Activated CD4-positive, CD25-positive, alpha-beta regulatory T cell (primary cell): ENCODE measurements at regions not wholly inside any gene's neighbourhood (a gene's known extent, or its start where the extent isn't known, plus 50 kb on each side); places are given as distances from the start of the nearest gene placed in this dataset.

Experiments used
- DNase-seq, 4 experiments: peaks; one replicate each; lab custom pipeline; 2025; lab: John Stamatoyannopoulos, UW

DNA sequence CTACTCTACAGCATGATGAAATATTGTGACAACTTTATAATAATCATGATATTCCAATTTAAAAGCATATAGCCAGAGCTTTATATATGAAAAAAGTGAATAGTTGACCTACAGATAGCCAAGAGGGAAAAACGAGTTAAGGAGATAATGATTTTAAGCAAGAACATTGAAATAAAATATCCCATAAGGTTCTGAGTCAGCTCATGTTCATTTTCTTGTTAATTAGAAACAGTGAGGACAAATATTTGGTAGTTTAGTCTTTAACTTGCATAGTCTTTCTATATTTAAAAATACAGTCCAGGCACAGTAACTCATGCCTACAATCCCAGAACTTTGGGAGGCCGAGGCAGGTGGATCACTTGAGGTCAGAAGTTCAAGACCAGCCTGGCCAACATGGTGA lies 55.8 kb upstream of the CDH6 start:
- DNase-seq = no peak

DNA sequence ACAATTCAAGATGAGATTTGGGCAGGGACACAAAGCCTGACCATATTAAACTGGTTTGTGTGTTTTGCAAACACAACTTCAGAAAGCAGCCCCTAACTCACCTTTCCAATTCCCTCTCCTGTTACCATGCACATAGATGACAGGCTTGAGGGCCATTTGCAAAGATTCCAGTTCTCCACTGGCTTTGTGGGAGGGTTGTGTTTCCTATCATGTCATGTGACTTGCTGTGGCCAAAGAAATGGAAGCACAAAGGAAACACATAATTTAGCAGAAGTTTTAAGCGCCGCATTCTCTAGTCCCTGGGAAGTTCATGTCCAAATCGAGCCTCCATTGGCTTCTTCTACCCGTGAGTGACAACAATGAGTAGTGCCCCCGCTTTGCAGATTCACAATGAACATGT lies 57.9 kb upstream of the CDH6 start:
- no peak for DNase-seq

DNA sequence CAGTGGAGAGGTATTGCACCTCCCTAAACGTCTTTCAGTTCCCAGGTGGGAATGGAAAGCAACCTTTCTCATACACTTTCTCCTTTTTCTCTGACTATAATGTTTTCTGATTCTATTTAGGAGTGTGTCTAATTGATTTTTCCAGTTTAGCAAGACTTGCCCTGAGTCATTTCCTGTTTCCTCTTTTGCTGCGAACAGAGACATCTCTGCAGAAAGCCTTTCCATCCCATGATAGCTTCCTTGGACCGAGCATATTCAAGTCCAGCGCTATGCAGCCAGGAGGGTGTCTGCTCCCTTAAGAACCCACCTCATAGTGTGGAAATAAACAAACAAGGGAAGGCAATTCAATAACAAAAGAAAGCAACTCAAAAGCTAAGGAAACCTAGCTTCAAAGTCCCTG lies 60.0 kb upstream of the CDH6 start:
- DNase-seq = no peak

GRCh38 chr5:31131381-31131891 lies 62.0 kb upstream of the CDH6 start:
- DNase-seq = no peak

GRCh38 chr5:31130676-31131075 lies 62.8 kb upstream of the CDH6 start:
- no peak for DNase-seq

DNA sequence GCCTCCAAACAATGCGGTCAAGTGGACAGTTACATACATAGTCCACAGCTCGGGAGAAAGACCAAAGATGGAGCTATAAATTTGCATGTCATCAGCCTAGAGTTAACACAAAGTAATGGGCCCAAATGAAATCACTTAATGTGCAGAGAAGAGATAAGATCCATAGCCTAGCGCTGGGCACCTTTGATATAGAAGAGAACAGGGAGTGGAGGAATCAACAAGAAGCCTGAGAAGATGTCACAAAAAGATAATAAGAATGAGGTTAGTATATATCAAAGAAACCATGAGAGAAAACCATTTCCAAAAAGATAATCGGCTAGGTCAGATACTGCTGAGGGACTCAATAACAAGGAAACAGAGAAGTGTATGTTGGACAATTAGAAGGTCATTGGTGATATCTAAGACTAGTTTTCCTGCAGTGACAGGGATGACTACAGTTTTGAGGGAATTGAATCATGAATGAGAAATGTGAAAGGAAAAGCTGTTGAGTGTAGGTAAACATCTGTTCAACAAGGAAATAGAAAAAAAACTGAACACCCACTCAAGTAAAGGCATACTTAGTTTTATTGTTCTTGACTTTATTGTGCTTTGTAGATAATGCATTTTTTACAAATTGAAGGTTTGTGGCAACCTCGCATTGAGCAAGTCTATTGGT lies 68.7 kb upstream of the CDH6 start:
- no peak for DNase-seq

- DNase-seq = no peak
Observed at GRCh38 chr5:31124026-31124425, 69.5 kb upstream of the CDH6 start.

DNA sequence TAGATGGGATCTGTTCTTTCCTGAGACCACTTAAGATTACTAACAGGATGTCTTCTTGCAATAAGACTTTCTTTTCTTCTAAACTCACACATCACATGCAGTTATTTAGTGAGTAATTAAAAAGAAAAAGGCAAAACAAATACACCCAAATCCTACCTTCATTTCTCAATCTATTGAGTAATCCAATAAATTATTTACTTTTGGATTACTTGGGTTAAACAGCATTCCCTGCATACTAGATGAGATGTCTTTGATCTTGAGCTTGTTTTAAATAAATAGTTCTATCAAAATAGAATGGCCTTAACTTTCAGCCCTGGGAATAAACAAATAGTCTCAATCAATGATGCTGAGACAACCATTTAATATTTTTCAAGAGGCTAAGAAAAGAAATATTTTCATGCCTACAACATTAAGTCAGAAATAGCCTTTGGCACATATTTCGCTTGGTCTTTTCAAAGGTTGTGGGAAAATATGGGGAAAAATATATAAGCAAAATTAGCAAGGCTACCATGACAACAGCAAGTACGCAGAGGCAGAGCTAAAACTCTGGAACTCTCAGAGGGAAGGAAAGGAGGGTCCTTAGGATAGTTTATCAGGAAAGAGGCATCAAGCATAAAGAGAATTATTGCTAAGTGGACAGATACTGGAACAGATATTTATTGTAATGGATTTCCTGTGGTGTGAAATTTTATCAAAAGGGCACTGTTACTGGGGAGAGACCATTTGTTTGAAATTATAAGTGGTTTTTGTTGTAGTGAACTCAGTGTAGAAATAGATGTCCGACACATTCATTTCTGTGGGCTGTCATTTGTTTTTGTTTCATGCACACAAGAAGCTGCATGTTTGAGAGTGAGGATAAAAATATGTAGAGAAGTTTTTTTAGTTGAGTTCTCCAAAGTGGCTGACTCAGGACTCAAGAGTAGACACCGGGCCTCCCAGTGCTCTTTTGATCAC lies 70.2 kb upstream of the CDH6 start:
- no peak for DNase-seq

GRCh38 chr5:31121224-31121623 lies 72.3 kb upstream of the CDH6 start:
- DNase-seq = no peak

- DNase-seq = no peak
Observed at GRCh38 chr5:31120642-31120948, 72.9 kb upstream of the CDH6 start.

- DNase-seq = no peak
Observed at GRCh38 chr5:31119938-31120641, 73.4 kb upstream of the CDH6 start.

DNA sequence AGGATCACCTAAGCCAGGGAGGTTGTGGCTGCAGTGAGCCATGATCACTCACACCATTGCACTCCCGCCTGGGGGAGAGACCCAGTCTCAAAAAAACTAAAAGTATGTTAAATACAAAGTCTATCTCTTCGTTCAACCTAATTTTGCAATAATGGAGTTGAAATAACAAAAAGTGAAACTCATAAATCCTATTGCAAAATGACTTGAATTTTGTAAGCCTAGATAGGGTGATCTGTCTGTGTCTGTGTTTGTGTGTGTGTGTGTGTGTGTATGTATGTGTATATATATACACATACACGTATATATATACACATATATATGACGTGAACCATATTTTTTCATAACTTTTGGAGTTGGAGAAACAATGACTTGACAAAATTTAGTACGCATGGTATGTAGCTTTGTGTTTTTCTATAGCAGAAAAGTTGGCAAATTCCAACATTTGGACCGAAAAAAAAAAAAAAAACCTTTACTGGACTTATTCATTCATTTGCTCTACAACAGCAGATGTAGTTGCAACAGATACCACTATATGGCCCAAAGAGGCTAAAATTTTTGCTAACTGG lies 76.9 kb upstream of the CDH6 start:
- DNase-seq = no peak

- DNase-seq = no peak
Observed at GRCh38 chr5:31114817-31115216, 78.7 kb upstream of the CDH6 start.

DNA sequence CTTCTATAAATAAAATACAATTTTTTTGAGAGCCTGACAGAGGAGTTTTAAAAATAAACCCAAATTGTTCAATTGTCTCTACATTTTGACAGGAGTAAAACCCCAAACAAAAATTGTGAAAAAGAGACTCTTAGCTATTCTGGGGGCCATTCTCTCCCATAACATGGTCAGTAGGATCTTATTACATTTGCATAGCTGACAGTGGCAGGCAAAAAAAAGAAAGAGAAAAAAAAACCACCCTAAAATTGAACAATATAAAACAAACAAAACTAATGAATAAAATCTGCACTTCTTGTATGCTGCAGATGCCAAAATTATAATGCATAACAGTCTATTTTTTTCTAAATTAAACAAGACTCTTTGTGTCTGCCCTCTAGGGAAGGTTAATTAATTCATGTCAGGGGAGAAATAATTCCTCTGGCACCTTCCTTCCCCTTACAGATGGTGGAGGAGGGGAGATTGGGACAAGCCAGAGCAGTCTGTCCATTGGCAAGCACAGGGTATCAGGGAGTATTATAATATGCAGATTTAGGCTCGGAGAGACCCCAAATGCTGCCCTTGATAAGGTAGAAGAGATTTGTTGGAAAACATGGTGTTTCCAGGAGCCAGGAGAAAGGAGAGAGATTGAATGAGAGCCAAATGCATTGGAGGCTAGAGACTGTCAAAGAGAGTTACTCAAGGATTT lies 79.7 kb upstream of the CDH6 start:
- DNase-seq = no peak

GRCh38 chr5:31113101-31113500 lies 80.4 kb upstream of the CDH6 start:
- DNase-seq = no peak

GRCh38 chr5:31107091-31107518 lies 86.4 kb upstream of the CDH6 start:
- DNase-seq = no peak

GRCh38 chr5:31106691-31107090 lies 86.8 kb upstream of the CDH6 start:
- no peak for DNase-seq

DNA sequence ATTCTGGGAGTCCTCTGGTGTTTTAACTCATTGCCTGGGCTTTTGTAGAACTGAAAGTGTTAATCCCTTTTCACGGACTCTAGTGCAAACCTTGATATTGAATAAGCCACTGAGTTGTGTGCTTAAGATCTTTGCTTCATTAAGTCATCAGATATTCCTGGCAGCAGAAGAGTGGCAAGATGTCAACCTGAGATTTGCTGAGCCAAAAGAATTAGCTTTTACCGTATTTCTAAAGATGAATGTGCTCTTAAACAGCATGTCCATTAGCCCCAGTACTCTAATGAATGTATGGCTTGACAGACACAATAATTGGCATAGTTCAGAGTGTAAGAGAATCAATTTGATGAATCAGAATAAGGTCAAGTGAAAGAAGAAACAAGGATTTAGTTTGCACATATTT lies 87.2 kb upstream of the CDH6 start:
- no peak for DNase-seq

GRCh38 chr5:31104775-31105174 lies 88.7 kb upstream of the CDH6 start:
- no peak for DNase-seq

DNA sequence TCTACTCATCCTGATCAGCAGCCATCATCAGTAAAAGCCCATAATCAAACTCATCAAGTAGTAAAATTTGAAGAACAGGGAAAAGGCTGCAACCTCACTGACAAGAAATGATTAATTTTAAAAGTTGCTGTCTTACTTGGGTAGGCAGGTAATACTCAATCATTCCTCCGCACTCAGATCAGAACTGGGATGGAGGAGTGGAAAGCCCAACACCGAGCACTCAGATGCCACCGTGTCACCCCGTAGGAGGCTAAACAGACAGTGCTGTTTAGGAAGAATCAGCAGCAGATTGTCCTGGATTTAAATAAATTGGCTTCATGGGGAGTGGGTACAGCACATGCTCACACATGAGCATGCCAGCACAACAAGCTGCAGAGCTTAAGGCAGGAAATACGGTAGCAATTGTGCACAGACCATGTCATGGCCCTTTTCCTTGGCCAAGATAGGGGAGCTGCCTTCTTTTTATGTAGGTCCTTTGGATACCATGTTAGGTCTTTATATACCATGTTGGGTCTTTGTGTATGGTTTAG lies 92.6 kb upstream of the CDH6 start:
- no peak for DNase-seq

DNA sequence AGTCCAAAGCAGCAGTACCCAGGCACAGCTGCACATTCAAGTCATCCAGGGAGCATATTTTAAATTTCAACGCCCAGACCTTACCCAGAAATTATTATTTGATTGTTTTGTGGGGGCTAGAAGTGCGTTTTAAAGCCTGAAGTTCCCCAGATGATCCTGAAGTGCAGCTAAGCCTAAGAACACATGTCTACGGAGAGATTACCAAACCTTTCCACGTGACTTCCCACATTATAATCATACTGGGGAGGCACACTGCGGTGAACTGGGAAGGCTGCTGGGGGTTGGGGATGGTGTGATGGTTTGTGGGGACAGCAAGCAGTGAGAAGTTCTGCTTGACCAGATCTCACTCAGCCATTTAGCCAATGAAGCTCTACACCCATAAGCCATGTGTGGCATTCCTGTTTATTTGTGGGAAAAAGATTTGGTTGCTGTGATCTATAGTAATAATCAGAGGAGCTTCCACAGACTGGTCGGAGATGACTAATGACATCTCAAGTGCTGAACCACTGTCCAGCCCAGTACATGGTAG lies 93.4 kb upstream of the CDH6 start:
- DNase-seq = no peak
